HCT116 (cell line): ENCODE measurements at regions not wholly inside any gene's neighbourhood (a gene's known extent, or its start where the extent isn't known, plus 50 kb on each side); places are given as distances from the start of the nearest gene placed in this dataset.

Source experiments
- ATAC-seq: fragments of 200-7000 bp; cut with Tn5 transposase; 2 replicates; pipeline ENCODE4 v1.9.1; 2020; ENCODE audit warnings: mild to moderate bottlenecking, moderate library complexity
- BruUV-seq: library from RNA; stranded (reverse); fragments of 400-500 nt; replicated peaks from 2 replicates; lab custom pipeline; 2021; lab: Mats Ljungman, UMichigan
- CTCF ChIA-PET: fragments of 300-600 bp; sonication (Branson Sonifier 250); formaldehyde crosslinking; loops from one replicate; lab custom pipeline; 2021; ENCODE audit warnings: antibody characterized with exemption; lab: Charles Lee
- POLR2A ChIA-PET: fragments of 300-600, 350-600 bp; sonication (Branson Sonifier 250); formaldehyde crosslinking; loops from one replicate; lab custom pipeline; 2021; ENCODE audit warnings: antibody characterized with exemption; lab: Charles Lee
- RAD21 ChIA-PET, 2 experiments: fragments of 300-600 bp; sonication (Branson Sonifier 250); formaldehyde crosslinking; loops; one replicate each; lab custom pipeline; 2023; ENCODE audit warnings: low total read pairs in 2 of 2; ENCODE audit not compliant: uncharacterized antibody in 2 of 2, unreplicated experiment in 2 of 2, low non-redundant PET in 1 of 2; lab: Charles Lee
- DNase-seq: peaks from one replicate; pipeline ENCODE4 v3.0.0-alpha.2; 2010; ENCODE audit warnings: low read depth, low spot score
- H2AFZ ChIP-seq: fragments of 200-600 bp; shearing (Covaris generic), sonication (generic); 2 replicates; pipeline ENCODE4 v1.6.1; 2017; ENCODE audit warnings: low read depth, mixed run types, mixed read lengths, antibody characterized with exemption, low read length; ENCODE audit not compliant: poor library complexity, severe bottlenecking
- H3K27ac ChIP-seq: 2 replicates; pipeline ENCODE4 v1.5.1; 2012; ENCODE audit warnings: low read depth, low read length
- H3K27me3 ChIP-seq: fragments of 200-600 bp; sonication (generic); 2 replicates; pipeline ENCODE4 v1.6.1; 2016; ENCODE audit warnings: mixed run types, low read length, mixed read lengths; ENCODE audit not compliant: insufficient read depth
- H3K36me3 ChIP-seq, 2 experiments: fragments of 200-500 bp in 1 of 2; fragments of 200-600 bp in 1 of 2; sonication (Bioruptor generic) in 1 of 2; sonication (generic) in 1 of 2; 2 replicates each; pipeline versions ENCODE4 v1.5.1 to v1.6.1; 2014 to 2016; ENCODE audit warnings: low read length in 2 of 2, inconsistent platforms in 1 of 2, mixed read lengths in 1 of 2, mixed run types in 1 of 2; ENCODE audit not compliant: insufficient read depth in 2 of 2, control insufficient read depth in 1 of 2
- H3K4me1 ChIP-seq, 2 experiments: fragments of 200-600 bp in 1 of 2; sonication (generic) in 1 of 2; 2 replicates each; pipeline versions ENCODE4 v1.5.1 to v1.6.1; 2012 to 2017; ENCODE audit warnings: low read length in 2 of 2, inconsistent platforms in 1 of 2, mild to moderate bottlenecking in 1 of 2, mixed read lengths in 1 of 2, mixed run types in 1 of 2, moderate library complexity in 1 of 2; ENCODE audit not compliant: insufficient read depth in 2 of 2, control insufficient read depth in 1 of 2
- H3K4me2 ChIP-seq: fragments of 200-600 bp; sonication (generic); 2 replicates; pipeline ENCODE4 v1.6.1; 2017; ENCODE audit warnings: mixed run types, low read length, mixed read lengths
- H3K4me3 ChIP-seq, 2 experiments: fragments of 200-600 bp in 1 of 2; sonication (generic) in 1 of 2; replicated peaks in 1 of 2; 2 replicates each; pipeline ENCODE4 v1.5.1; 2011 to 2016; ENCODE audit warnings: low read length in 2 of 2, control low read depth in 1 of 2, low read depth in 1 of 2, mild to moderate bottlenecking in 1 of 2, mixed read lengths in 1 of 2, mixed run types in 1 of 2
- H3K79me2 ChIP-seq: fragments of 200-600 bp; sonication (generic); 2 replicates; pipeline ENCODE4 v1.6.1; 2017; ENCODE audit warnings: mild to moderate bottlenecking, mixed run types, low read length, moderate library complexity, mixed read lengths; ENCODE audit not compliant: insufficient read depth
- H3K9ac ChIP-seq: fragments of 200-600 bp; sonication (generic); 2 replicates; pipeline ENCODE4 v1.6.1; 2016; ENCODE audit warnings: low read length, mixed read lengths
- H3K9me2 ChIP-seq: fragments of 200-600 bp; sonication (generic), shearing (Covaris generic); 2 replicates; pipeline ENCODE4 v1.6.1; 2017; ENCODE audit warnings: mixed run types, mild to moderate bottlenecking, moderate library complexity; ENCODE audit not compliant: insufficient read depth
- H3K9me3 ChIP-seq, 2 experiments: fragments of 200-500 bp in 1 of 2; fragments of 200-600 bp in 1 of 2; sonication (Bioruptor generic) in 1 of 2; sonication (generic) in 1 of 2; 2 replicates each; pipeline ENCODE4 v1.6.1; 2014 to 2017; ENCODE audit warnings: low read length in 2 of 2, mixed read lengths in 2 of 2, inconsistent platforms in 1 of 2, low read depth in 1 of 2, mild to moderate bottlenecking in 1 of 2, mixed run types in 1 of 2, moderate library complexity in 1 of 2; ENCODE audit not compliant: control insufficient read depth in 1 of 2, insufficient read depth in 1 of 2
- H4K20me1 ChIP-seq: fragments of 200-600 bp; sonication (generic), shearing (Covaris generic); 2 replicates; pipeline ENCODE4 v1.6.1; 2017; ENCODE audit warnings: mixed run types, mild to moderate bottlenecking, moderate library complexity; ENCODE audit not compliant: insufficient read depth
- CBX3 ChIP-seq: IDR thresholded peaks from 2 replicates; pipeline ENCODE4 v1.6.1; 2012; ENCODE audit warnings: low read depth
- EZH2 ChIP-seq: fragments of 200-600 bp; sonication (generic); IDR thresholded peaks from 2 replicates; pipeline ENCODE4 v1.6.1; 2017; ENCODE audit warnings: antibody characterized with exemption, mixed run types
- EZH2phosphoT487 ChIP-seq: fragments of 200-600 bp; IDR thresholded peaks from 2 replicates; pipeline ENCODE4 v1.6.1; 2018; ENCODE audit warnings: antibody characterized with exemption, borderline replicate concordance
- JUND ChIP-seq: IDR thresholded peaks from 2 replicates; pipeline ENCODE4 v1.6.1; 2012
- POLR2A ChIP-seq: IDR thresholded peaks from 2 replicates; pipeline ENCODE4 v1.7.0; 2011; ENCODE audit warnings: borderline replicate concordance; ENCODE audit not compliant: insufficient read depth, insufficient read length; ENCODE audit errors: extremely low read depth
- YY1 ChIP-seq: IDR thresholded peaks from 2 replicates; pipeline ENCODE4 v1.6.1; 2011; ENCODE audit warnings: low read length, low read depth, moderate library complexity, mild to moderate bottlenecking; ENCODE audit not compliant: insufficient replicate concordance; ENCODE audit errors: extremely low read depth
- ZNF274 ChIP-seq: fragments of 200-500 bp; sonication (Bioruptor generic); IDR thresholded peaks from 2 replicates; pipeline ENCODE4 v1.6.1; 2014; ENCODE audit warnings: mild to moderate bottlenecking, low read depth, low read length, inconsistent platforms
- intact Hi-C: fragments of 100-400 bp; cut with micrococcal nuclease; formaldehyde crosslinking; loops from 2 replicates; pipeline ENCODE4 v1.10.0; 2022
- TF ChIP-seq, protein P1 (sequence below): IDR thresholded peaks from 2 replicates; pipeline ENCODE4 v1.6.1; 2011; ENCODE audit warnings: mild to moderate bottlenecking, low read length, moderate library complexity; ENCODE audit not compliant: insufficient replicate concordance; ENCODE audit errors: extremely low read depth
- TF ChIP-seq, protein P2 (sequence below): IDR thresholded peaks from 2 replicates; pipeline ENCODE4 v1.6.1; 2012
- TF ChIP-seq, protein P3 (sequence below), 3 experiments: fragments of 200-600 bp in 1 of 3; sonication (generic) in 1 of 3; IDR thresholded peaks in 2 of 3; conservative IDR thresholded peaks in 1 of 3; 2 replicates each; pipeline ENCODE4 v1.5.1; 2012 to 2017; ENCODE audit warnings: low read depth in 2 of 3, low read length in 2 of 3, antibody characterized with exemption in 1 of 3, borderline replicate concordance in 1 of 3, control low read depth in 1 of 3, mild to moderate bottlenecking in 1 of 3, mixed read lengths in 1 of 3, mixed run types in 1 of 3, moderate library complexity in 1 of 3; ENCODE audit not compliant: insufficient read depth in 1 of 3
- TF ChIP-seq, protein P4 (sequence below): IDR thresholded peaks from 2 replicates; pipeline ENCODE4 v1.6.1; 2012; ENCODE audit warnings: low read depth

DNA sequence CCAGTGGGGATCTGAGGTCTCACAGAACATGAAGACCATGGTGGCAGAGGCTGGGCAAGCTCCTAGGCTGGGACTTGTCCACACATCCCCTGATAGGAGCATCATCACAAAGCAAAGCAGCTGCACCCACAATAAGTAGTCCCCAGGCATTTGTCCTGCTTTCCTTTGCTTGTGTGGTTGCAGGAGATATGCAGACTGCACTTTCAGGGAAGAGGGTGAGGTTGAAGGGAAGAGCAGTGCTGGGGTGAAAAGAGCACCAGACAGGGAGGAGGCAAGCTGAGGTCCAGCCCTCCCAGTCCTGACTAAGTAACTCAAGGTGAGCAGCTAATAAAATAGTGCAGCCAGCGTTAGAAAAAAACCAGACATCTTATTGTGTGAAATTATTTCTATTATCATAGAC, 383.6 kb downstream of the UQCRFS1 start:
- intact Hi-C loops, result no loop called here
- RAD21 ChIA-PET, result no interaction called here
- Histone ChIP-seq H3K9me3 (peaks cover 3 to 24% of the 10 kb centered on the region in 2 experiments; a peak in 2 of 4 replicates), H3K27me3 (no peaks in the 10 kb centered on the region), H3K79me2 (no peaks in the 10 kb centered on the region), H3K4me2 (no peak overlapping the region), H4K20me1 (no peaks in the 10 kb centered on the region), H3K36me3 (no peaks in the 10 kb centered on the region), H3K9ac (no peak overlapping the region), H2AFZ (no peak overlapping the region), H3K4me3 (no peak overlapping the region), H3K9me2 (no peaks in the 10 kb centered on the region), H3K27ac (no peak overlapping the region), H3K4me1 (no peaks in the 10 kb centered on the region)
- POLR2A ChIA-PET, result no interaction called here
- no peak for DNase-seq
- TF ChIP-seq EZH2phosphoT487 (no peak), CBX3 (no peak), JUND (no peak)
- TF ChIP-seq, protein P1, sequence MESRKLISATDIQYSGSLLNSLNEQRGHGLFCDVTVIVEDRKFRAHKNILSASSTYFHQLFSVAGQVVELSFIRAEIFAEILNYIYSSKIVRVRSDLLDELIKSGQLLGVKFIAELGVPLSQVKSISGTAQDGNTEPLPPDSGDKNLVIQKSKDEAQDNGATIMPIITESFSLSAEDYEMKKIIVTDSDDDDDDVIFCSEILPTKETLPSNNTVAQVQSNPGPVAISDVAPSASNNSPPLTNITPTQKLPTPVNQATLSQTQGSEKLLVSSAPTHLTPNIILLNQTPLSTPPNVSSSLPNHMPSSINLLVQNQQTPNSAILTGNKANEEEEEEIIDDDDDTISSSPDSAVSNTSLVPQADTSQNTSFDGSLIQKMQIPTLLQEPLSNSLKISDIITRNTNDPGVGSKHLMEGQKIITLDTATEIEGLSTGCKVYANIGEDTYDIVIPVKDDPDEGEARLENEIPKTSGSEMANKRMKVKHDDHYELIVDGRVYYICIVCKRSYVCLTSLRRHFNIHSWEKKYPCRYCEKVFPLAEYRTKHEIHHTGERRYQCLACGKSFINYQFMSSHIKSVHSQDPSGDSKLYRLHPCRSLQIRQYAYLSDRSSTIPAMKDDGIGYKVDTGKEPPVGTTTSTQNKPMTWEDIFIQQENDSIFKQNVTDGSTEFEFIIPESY, result no peak
- TF ChIP-seq, protein P2, sequence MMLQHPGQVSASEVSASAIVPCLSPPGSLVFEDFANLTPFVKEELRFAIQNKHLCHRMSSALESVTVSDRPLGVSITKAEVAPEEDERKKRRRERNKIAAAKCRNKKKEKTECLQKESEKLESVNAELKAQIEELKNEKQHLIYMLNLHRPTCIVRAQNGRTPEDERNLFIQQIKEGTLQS, result no peak
- CTCF ChIA-PET, result no interaction called here
- no peak for ATAC-seq
- no TSS peak for BruUV-seq

DNA sequence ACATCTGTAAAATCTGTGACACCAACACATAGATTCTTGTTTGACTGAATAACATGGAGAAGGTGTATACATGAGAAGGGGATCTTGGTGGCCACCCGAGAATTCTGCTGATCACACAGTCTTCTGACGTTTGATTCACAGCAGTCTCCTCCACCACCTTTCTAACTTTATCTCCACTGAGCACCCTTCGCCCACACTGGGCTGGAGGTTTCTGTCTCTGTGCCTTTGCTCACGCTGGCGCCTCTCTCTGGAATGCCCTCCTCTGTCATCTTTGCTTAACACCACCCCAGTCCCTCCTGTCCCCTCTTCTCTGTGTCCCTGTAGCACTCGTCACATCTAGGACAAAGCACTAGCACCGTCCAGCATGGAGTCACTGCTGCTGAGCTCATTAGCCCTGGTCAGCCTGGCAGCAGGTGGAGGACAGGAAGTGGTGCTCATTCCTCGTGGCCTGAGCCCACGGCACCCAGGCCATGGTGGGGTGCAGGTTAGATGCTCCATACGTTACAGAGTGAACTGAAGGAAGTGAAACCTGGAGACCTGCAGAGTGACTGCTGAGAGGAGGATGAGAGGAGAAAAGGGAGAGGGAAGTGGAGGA, 384.6 kb downstream of the UQCRFS1 start:
- Histone ChIP-seq H3K9ac (no peak overlapping the region), H3K79me2 (no peaks in the 10 kb centered on the region), H3K27ac (no peak overlapping the region), H3K36me3 (no peaks in the 10 kb centered on the region), H2AFZ (no peak overlapping the region), H3K9me3 (peaks cover 3 to 23% of the 10 kb centered on the region in 2 experiments; a peak in 2 of 4 replicates), H3K4me2 (no peak overlapping the region), H3K27me3 (no peaks in the 10 kb centered on the region), H3K4me3 (no peak overlapping the region), H3K9me2 (no peaks in the 10 kb centered on the region), H3K4me1 (no peaks in the 10 kb centered on the region), H4K20me1 (no peaks in the 10 kb centered on the region)
- ChIA-PET POLR2A (no interaction called here), CTCF (no interaction called here), RAD21 (no interaction called here)
- no TSS peak for BruUV-seq
- intact Hi-C loops, result no loop called here
- no peak for ATAC-seq
- no peak for TF ChIP-seq EZH2phosphoT487
- no peak for TF ChIP-seq ZNF274
- TF ChIP-seq, protein P3, sequence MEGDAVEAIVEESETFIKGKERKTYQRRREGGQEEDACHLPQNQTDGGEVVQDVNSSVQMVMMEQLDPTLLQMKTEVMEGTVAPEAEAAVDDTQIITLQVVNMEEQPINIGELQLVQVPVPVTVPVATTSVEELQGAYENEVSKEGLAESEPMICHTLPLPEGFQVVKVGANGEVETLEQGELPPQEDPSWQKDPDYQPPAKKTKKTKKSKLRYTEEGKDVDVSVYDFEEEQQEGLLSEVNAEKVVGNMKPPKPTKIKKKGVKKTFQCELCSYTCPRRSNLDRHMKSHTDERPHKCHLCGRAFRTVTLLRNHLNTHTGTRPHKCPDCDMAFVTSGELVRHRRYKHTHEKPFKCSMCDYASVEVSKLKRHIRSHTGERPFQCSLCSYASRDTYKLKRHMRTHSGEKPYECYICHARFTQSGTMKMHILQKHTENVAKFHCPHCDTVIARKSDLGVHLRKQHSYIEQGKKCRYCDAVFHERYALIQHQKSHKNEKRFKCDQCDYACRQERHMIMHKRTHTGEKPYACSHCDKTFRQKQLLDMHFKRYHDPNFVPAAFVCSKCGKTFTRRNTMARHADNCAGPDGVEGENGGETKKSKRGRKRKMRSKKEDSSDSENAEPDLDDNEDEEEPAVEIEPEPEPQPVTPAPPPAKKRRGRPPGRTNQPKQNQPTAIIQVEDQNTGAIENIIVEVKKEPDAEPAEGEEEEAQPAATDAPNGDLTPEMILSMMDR (IDR thresholded peaks at IDR 0.05 in 2 of 3, conservative IDR thresholded peaks at IDR 0.05 in 1 of 3; ENCODE audit: borderline replicate concordance in 1 of 3, insufficient read depth in 1 of 3, low read depth in 2 of 3, low read length in 2 of 3), result no peak
- TF ChIP-seq YY1, result no peak
- TF ChIP-seq POLR2A, result no peak
- TF ChIP-seq EZH2, result no peak
- TF ChIP-seq CBX3, result no peak
- TF ChIP-seq, protein P4, sequence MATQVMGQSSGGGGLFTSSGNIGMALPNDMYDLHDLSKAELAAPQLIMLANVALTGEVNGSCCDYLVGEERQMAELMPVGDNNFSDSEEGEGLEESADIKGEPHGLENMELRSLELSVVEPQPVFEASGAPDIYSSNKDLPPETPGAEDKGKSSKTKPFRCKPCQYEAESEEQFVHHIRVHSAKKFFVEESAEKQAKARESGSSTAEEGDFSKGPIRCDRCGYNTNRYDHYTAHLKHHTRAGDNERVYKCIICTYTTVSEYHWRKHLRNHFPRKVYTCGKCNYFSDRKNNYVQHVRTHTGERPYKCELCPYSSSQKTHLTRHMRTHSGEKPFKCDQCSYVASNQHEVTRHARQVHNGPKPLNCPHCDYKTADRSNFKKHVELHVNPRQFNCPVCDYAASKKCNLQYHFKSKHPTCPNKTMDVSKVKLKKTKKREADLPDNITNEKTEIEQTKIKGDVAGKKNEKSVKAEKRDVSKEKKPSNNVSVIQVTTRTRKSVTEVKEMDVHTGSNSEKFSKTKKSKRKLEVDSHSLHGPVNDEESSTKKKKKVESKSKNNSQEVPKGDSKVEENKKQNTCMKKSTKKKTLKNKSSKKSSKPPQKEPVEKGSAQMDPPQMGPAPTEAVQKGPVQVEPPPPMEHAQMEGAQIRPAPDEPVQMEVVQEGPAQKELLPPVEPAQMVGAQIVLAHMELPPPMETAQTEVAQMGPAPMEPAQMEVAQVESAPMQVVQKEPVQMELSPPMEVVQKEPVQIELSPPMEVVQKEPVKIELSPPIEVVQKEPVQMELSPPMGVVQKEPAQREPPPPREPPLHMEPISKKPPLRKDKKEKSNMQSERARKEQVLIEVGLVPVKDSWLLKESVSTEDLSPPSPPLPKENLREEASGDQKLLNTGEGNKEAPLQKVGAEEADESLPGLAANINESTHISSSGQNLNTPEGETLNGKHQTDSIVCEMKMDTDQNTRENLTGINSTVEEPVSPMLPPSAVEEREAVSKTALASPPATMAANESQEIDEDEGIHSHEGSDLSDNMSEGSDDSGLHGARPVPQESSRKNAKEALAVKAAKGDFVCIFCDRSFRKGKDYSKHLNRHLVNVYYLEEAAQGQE, result no peak
- DNase-seq, result no peak
